GM12878 (cell line): ENCODE measurements at regions not wholly inside any gene's neighbourhood (a gene's known extent, or its start where the extent isn't known, plus 50 kb on each side); places are given as distances from the start of the nearest gene placed in this dataset.

ENCODE experiments used
- ATAC-seq: fragments of 200-7000 bp; cut with Tn5 transposase; 3 replicates; pipeline ENCODE4 v1.9.1; 2020; ENCODE audit warnings: mild to moderate bottlenecking, moderate library complexity
- BruUV-seq: library from RNA; stranded (reverse); fragments of 400-500 nt; replicated peaks from 2 replicates; lab custom pipeline; 2021; lab: Mats Ljungman, UMichigan
- CTCF ChIA-PET: fragments of 300-600 bp; sonication (Branson Sonifier 250); formaldehyde crosslinking; extraction: SDS; loops from one replicate; lab custom pipeline; 2021; ENCODE audit warnings: inconsistent platforms; lab: Yijun Ruan, JAX
- POLR2A ChIA-PET: fragments of 350-600 bp; formaldehyde crosslinking; extraction: SDS; loops from one replicate; lab custom pipeline; 2021; ENCODE audit warnings: inconsistent platforms; lab: Charles Lee
- RAD21 ChIA-PET: fragments of 300-600 bp; sonication (Branson Sonifier 250); formaldehyde crosslinking; loops from one replicate; lab custom pipeline; 2023; ENCODE audit warnings: antibody characterized with exemption; ENCODE audit not compliant: unreplicated experiment; lab: Charles Lee
- SMC1A ChIA-PET: fragments of 300-600 bp; sonication (Branson Sonifier 250); formaldehyde crosslinking; loops from one replicate; lab custom pipeline; 2023; ENCODE audit not compliant: unreplicated experiment, uncharacterized antibody; lab: Charles Lee
- DNase-seq: peaks from one replicate; pipeline ENCODE4 v3.0.0-alpha.2; 2011; ENCODE audit warnings: low read depth, low spot score
- FAIRE-seq: peaks from 3 replicates; lab custom pipeline; 2011; peaks lifted over from hg19 to GRCh38; lab: Jason Lieb, UNC
- H2AFZ ChIP-seq: 2 replicates; pipeline ENCODE4 v1.6.0; 2011; ENCODE audit warnings: low read depth, low read length, control low read depth; ENCODE audit not compliant: control insufficient read depth
- H3K27ac ChIP-seq: 2 replicates; pipeline ENCODE4 v1.5.1; 2011; ENCODE audit warnings: control low read depth; ENCODE audit not compliant: control insufficient read depth, insufficient read depth
- H3K27me3 ChIP-seq, 2 experiments: replicated peaks in 1 of 2; 2 replicates each; pipeline versions ENCODE4 v1.6.0 to v1.6.1; 2011; ENCODE audit warnings: low read length in 1 of 2; ENCODE audit not compliant: control insufficient read depth in 2 of 2, insufficient read depth in 2 of 2
- H3K36me3 ChIP-seq, 2 experiments: 2 replicates each; pipeline ENCODE4 v1.5.1; 2011; ENCODE audit warnings: low read length in 1 of 2; ENCODE audit not compliant: control insufficient read depth in 2 of 2, insufficient read depth in 2 of 2
- H3K4me1 ChIP-seq: 2 replicates; pipeline ENCODE4 v1.6.1; 2011; ENCODE audit warnings: mild to moderate bottlenecking, low read length, moderate library complexity, mixed read lengths; ENCODE audit not compliant: control insufficient read depth, insufficient read depth
- H3K4me2 ChIP-seq: 2 replicates; pipeline ENCODE4 v1.6.0; 2011; ENCODE audit warnings: control low read depth; ENCODE audit not compliant: control insufficient read depth, insufficient read depth
- H3K4me3 ChIP-seq: fragments of 200-600 bp; sonication (generic); 2 replicates; pipeline ENCODE4 v1.5.1; 2016
- H3K79me2 ChIP-seq: 2 replicates; pipeline ENCODE4 v1.6.0; 2011; ENCODE audit warnings: low read length; ENCODE audit not compliant: control insufficient read depth, insufficient read depth
- H3K9ac ChIP-seq: 2 replicates; pipeline ENCODE4 v1.8.0; 2011; ENCODE audit warnings: low read length, control low read depth, mixed read lengths; ENCODE audit not compliant: control insufficient read depth, insufficient read depth
- H3K9me3 ChIP-seq: replicated peaks from 3 replicates; pipeline ENCODE4 v1.5.1; 2011; ENCODE audit warnings: mild to moderate bottlenecking, low read length; ENCODE audit not compliant: control insufficient read depth, insufficient read depth
- H4K20me1 ChIP-seq: 2 replicates; pipeline ENCODE4 v1.6.0; 2011; ENCODE audit not compliant: control insufficient read depth, insufficient read depth
- BHLHE40 ChIP-seq, 2 experiments: fragments of 450-650 bp in 1 of 2; IDR thresholded peaks; 2 replicates each; pipeline ENCODE4 v1.6.1; 2011 to 2017; ENCODE audit warnings: low read depth in 2 of 2, borderline replicate concordance in 1 of 2, improper control_type of control experiment in 1 of 2, low read length in 1 of 2, mild to moderate bottlenecking in 1 of 2
- CREM ChIP-seq: IDR thresholded peaks from 2 replicates; pipeline ENCODE4 v1.6.1; 2014; ENCODE audit warnings: antibody characterized with exemption, low read depth
- E2F8 ChIP-seq: fragments of 450-650 bp; IDR thresholded peaks from 2 replicates; pipeline ENCODE4 v1.6.1; 2018; ENCODE audit warnings: mild to moderate bottlenecking, low read depth, moderate library complexity; ENCODE audit not compliant: partially characterized antibody
- HDAC2 ChIP-seq: fragments of 200-600 bp; sonication (generic); IDR thresholded peaks from 2 replicates; pipeline ENCODE4 v1.6.1; 2017
- IRF3 ChIP-seq: fragments of 450-650 bp; IDR thresholded peaks from 2 replicates; pipeline ENCODE4 v1.6.1; 2014; ENCODE audit warnings: mild to moderate bottlenecking
- NFYB ChIP-seq: IDR thresholded peaks from 2 replicates; pipeline ENCODE4 v1.6.1; 2011; ENCODE audit warnings: low read depth, mild to moderate bottlenecking, low read length, improper control_type of control experiment, moderate library complexity; ENCODE audit not compliant: insufficient read depth
- POLR2AphosphoS5 ChIP-seq: IDR thresholded peaks from 2 replicates; pipeline ENCODE4 v1.6.1; 2011; ENCODE audit warnings: mild to moderate bottlenecking, low read length, inconsistent platforms
- RCOR1 ChIP-seq: conservative IDR thresholded peaks from 2 replicates; pipeline ENCODE4 v1.6.1; 2012; ENCODE audit warnings: low read depth, low read length, improper control_type of control experiment
- ZNF274 ChIP-seq: IDR thresholded peaks from one replicate; pipeline ENCODE4 v1.8.0; 2011; ENCODE audit not compliant: insufficient read length, insufficient read depth
- WGBS: methylation state at CpG from one replicate; pipeline ENCODE4 v1.1.6; 2016; ENCODE audit warnings: low lambda C conversion rate; ENCODE audit not compliant: insufficient replicate concordance, insufficient coverage; ENCODE audit errors: missing lambda C conversion rate; 5-methylcytosine and 5-hydroxymethylcytosine counted together
- in situ Hi-C: fragments of 300-500 bp; cut with MboI; formaldehyde crosslinking; loops from 9 replicates; pipeline ENCODE4 v1.14.3; 2018; ENCODE audit warnings: mixed read lengths
- intact Hi-C: fragments of 100-400 bp; cut with micrococcal nuclease; formaldehyde crosslinking; loops from one replicate; pipeline ENCODE4 v1.14.2; 2022; ENCODE audit not compliant: unreplicated experiment

DNA sequence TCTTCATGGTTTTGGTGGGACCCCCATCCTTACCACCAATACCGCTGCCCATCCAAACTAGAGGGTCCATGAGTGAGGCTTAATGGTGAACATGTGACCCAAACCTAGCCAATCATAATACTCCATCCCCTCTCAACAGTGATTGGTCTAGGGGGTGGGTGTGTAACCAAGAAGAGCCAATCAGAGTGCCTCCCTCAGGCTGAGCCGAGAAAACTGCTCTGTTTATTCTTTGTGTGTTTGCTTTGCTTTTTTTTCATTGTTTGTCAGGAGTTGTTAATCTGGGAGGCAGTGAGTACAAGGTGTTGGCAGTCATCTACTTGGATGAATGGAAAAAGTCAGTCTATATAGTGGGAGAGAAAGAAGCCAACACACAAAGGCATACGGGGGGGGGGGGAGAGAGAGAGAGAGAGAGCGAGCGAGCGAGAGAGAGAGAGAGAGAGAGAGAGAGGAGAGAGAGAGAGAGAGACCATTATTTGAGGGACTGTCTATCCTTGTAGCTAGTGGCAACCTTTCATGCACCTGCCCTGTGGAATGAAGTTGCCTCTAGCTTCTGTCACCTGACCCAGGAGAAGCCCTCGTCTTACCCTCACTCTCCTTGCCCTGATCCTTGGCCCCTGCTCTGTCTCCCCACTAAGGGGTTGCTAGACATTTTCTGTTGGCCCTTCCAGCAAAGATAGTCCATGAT lies 441.7 kb downstream of the TYW1 start:
- Histone ChIP-seq H3K4me1 (no peaks in the 10 kb centered on the region), H3K27ac (no peak overlapping the region), H3K9ac (no peak overlapping the region), H3K9me3 (no peaks in the 10 kb centered on the region; the same call in 2 of the 3 replicates), H3K27me3 (no peaks in the 10 kb centered on the region), H3K36me3 (no peaks in the 10 kb centered on the region), H3K4me2 (no peak overlapping the region), H3K4me3 (no peak overlapping the region)
- 19% methylated on average over 4 of the region's 7 CpGs for WGBS
- POLR2A ChIA-PET = no interaction called here
- FAIRE-seq (no peak), DNase-seq (no peak)
- intact Hi-C loops = no loop called here
- RAD21 ChIA-PET = no interaction called here
- CTCF ChIA-PET = no interaction called here
- no TSS peak for BruUV-seq
- in situ Hi-C loops = no loop called here
- TF ChIP-seq ZNF274 (no peak), NFYB (peak; percentile 34; the same call in 1 of the 2 replicates)
- TF ChIP-seq, all 136 proteins: peak for 1
- no peaks in the 10 kb centered on the region for H4K20me1 ChIP-seq
- SMC1A ChIA-PET = no interaction called here
- no peak for ATAC-seq
- H3K79me2 ChIP-seq = no peaks in the 10 kb centered on the region
- no peak overlapping the region for H2AFZ ChIP-seq

GRCh38 chr7:67438913-67439505 lies 442.4 kb downstream of the TYW1 start:
- intact Hi-C loops (no loop called here), in situ Hi-C loops (no loop called here)
- POLR2A ChIA-PET = no interaction called here
- Histone ChIP-seq H3K9ac (no peak overlapping the region), H3K27me3 (no peaks in the 10 kb centered on the region), H3K27ac (no peak overlapping the region), H3K36me3 (no peaks in the 10 kb centered on the region), H4K20me1 (no peaks in the 10 kb centered on the region), H3K9me3 (no peaks in the 10 kb centered on the region), H2AFZ (no peak overlapping the region), H3K4me3 (no peak overlapping the region), H3K4me2 (no peak overlapping the region), H3K79me2 (no peaks in the 10 kb centered on the region), H3K4me1 (no peaks in the 10 kb centered on the region)
- TF ChIP-seq HDAC2 (no peak), CREM (no peak), BHLHE40 (IDR thresholded peaks at IDR 0.05; ENCODE audit: borderline replicate concordance in 1 of 2, low read depth in 2 of 2, low read length in 1 of 2) (no peak), RCOR1 (no peak), IRF3 (no peak), E2F8 (no peak), POLR2AphosphoS5 (no peak)
- no peak for FAIRE-seq
- 53% methylated on average over 13 of the region's 13 CpGs for WGBS
- CTCF ChIA-PET = interaction anchor here (1.2 kb wide), 1 partner anchor 8 kb away, joined by 3 read pairs; no protein-coding TSS in a partner anchor
- no peak for ATAC-seq
- RAD21 ChIA-PET = no interaction called here
- DNase-seq = no peak
- BruUV-seq = no TSS peak
- SMC1A ChIA-PET = no interaction called here
